CD4-positive, alpha-beta T cell treated with Interleukin-17A for 4 hours (primary cell): ENCODE measurements at regions not wholly inside any gene's neighbourhood (a gene's known extent, or its start where the extent isn't known, plus 50 kb on each side); places are given as distances from the start of the nearest gene placed in this dataset.
"Not testable (repeated sequence)": the region's sequence is repeated elsewhere in the genome, so short reads cannot be mapped to it uniquely, and the experiment has no call there.

Experiments
- DNase-seq: peaks from one replicate; pipeline ENCODE4 v3.0.0-alpha.2; 2020; ENCODE audit warnings: mixed read lengths

GRCh38 chrX:67213686-67214085 lies 330.1 kb upstream of the AR start:
- not testable (repeated sequence) for DNase-seq

GRCh38 chrX:67207912-67208311 lies 335.9 kb upstream of the AR start:
- no peak for DNase-seq

- DNase-seq, result no peak
These were observed 384.4 kb upstream of the AR start for GRCh38 chrX:67159437-67159836.

GRCh38 chrX:67114635-67115034 lies 429.2 kb upstream of the AR start:
- no peak for DNase-seq

- no peak for DNase-seq
These were observed 438.1 kb upstream of the AR start for GRCh38 chrX:67105758-67106116.

- DNase-seq, result no peak
These were observed 438.7 kb upstream of the AR start for GRCh38 chrX:67104982-67105757.

GRCh38 chrX:67100031-67100884 lies 443.6 kb upstream of the AR start:
- no peak for DNase-seq

GRCh38 chrX:67094061-67094460 lies 449.8 kb upstream of the AR start:
- no peak for DNase-seq

- no peak for DNase-seq
These were observed 411.9 kb upstream of the EDA2R start for GRCh38 chrX:67050760-67051159.

- DNase-seq, result no peak
These were observed 406.0 kb upstream of the EDA2R start for GRCh38 chrX:67044866-67045265.

- no peak for DNase-seq
These were observed 405.3 kb upstream of the EDA2R start for GRCh38 chrX:67044029-67044653.

GRCh38 chrX:67004451-67004850 lies 365.6 kb upstream of the EDA2R start:
- no peak for DNase-seq

GRCh38 chrX:66994729-66995128 lies 355.9 kb upstream of the EDA2R start:
- no peak for DNase-seq

GRCh38 chrX:66992077-66992476 lies 353.2 kb upstream of the EDA2R start:
- not testable (repeated sequence) for DNase-seq

- DNase-seq, result no peak
These were observed 349.5 kb upstream of the EDA2R start for GRCh38 chrX:66988331-66988730.

- no peak for DNase-seq
These were observed 322.8 kb upstream of the EDA2R start for GRCh38 chrX:66961665-66962064.

GRCh38 chrX:66931713-66932112 lies 292.8 kb upstream of the EDA2R start:
- no peak for DNase-seq

GRCh38 chrX:66930516-66930915 lies 291.6 kb upstream of the EDA2R start:
- not testable (repeated sequence) for DNase-seq

GRCh38 chrX:66920296-66920695 lies 281.4 kb upstream of the EDA2R start:
- no peak for DNase-seq

GRCh38 chrX:66919280-66919832 lies 280.5 kb upstream of the EDA2R start:
- no peak for DNase-seq

- no peak for DNase-seq
These were observed 279.6 kb upstream of the EDA2R start for GRCh38 chrX:66918511-66918910.

GRCh38 chrX:66915893-66916292 lies 277.0 kb upstream of the EDA2R start:
- no peak for DNase-seq

- no peak for DNase-seq
These were observed 275.2 kb upstream of the EDA2R start for GRCh38 chrX:66914080-66914479.
